HEK293 (cell line): ENCODE measurements at regions not wholly inside any gene's neighbourhood (a gene's known extent, or its start where the extent isn't known, plus 50 kb on each side); places are given as distances from the start of the nearest gene placed in this dataset.

Source experiments
- CTCF ChIA-PET: fragments of 350-600 bp; formaldehyde crosslinking; extraction: SDS; loops from one replicate; lab custom pipeline; 2021; ENCODE audit warnings: antibody characterized with exemption; lab: Yijun Ruan, JAX
- POLR2A ChIA-PET: fragments of 300-600 bp; formaldehyde crosslinking; extraction: SDS; loops from one replicate; lab custom pipeline; 2020; ENCODE audit warnings: antibody characterized with exemption, inconsistent platforms; lab: Yijun Ruan, JAX
- H3K27ac ChIP-seq: fragments of 200-500 bp; sonication (Bioruptor generic); 2 replicates; pipeline ENCODE4 v1.5.1; 2014; ENCODE audit warnings: low read depth, low read length, control low read depth, inconsistent platforms; ENCODE audit errors: extremely low read depth
- H3K36me3 ChIP-seq, 2 experiments: fragments of 200-500 bp in 1 of 2; sonication (Bioruptor generic) in 1 of 2; 1 replicate in 1 of 2; 2 replicates in 1 of 2; pipeline ENCODE4 v1.5.1; 2014 to 2017; ENCODE audit warnings: inconsistent platforms in 2 of 2, low read length in 2 of 2; ENCODE audit not compliant: control insufficient read depth in 2 of 2, insufficient read depth in 1 of 2
- H3K4me1 ChIP-seq: fragments of 200-500 bp; sonication (Bioruptor generic); 2 replicates; pipeline ENCODE4 v1.5.1; 2014; ENCODE audit warnings: mild to moderate bottlenecking, low read length, inconsistent platforms; ENCODE audit not compliant: control insufficient read depth, insufficient read depth
- H3K4me3 ChIP-seq: 2 replicates; pipeline ENCODE4 v1.5.1; 2011; ENCODE audit warnings: low read depth, mild to moderate bottlenecking, control low read depth, low read length, moderate library complexity
- H3K9me3 ChIP-seq: fragments of 200-500 bp; sonication (Bioruptor generic); 2 replicates; pipeline ENCODE4 v1.5.1; 2014; ENCODE audit warnings: low read depth, low read length, inconsistent platforms; ENCODE audit not compliant: control insufficient read depth, insufficient read depth
- CTCF ChIP-seq: fragments of 450-650 bp; formaldehyde crosslinking; IDR thresholded peaks from 2 replicates; pipeline ENCODE4 v1.5.1; 2016; ENCODE audit warnings: missing biosample characterization, missing genetic modification characterization
- GLIS2 ChIP-seq: fragments of 450-650 bp; formaldehyde crosslinking; IDR thresholded peaks from 2 replicates; pipeline ENCODE4 v1.5.1; 2016; ENCODE audit warnings: missing biosample characterization, missing genetic modification characterization
- HIC1 ChIP-seq: fragments of 450-650 bp; formaldehyde crosslinking; IDR thresholded peaks from 2 replicates; pipeline ENCODE4 v1.5.1; 2016; ENCODE audit warnings: missing biosample characterization, missing genetic modification characterization
- HOXC10 ChIP-seq: sonication (generic); formaldehyde crosslinking; IDR thresholded peaks from 2 replicates; pipeline ENCODE4 v1.8.1; 2023; ENCODE audit warnings: mild to moderate bottlenecking, missing genetic modification reagents
- PRDM4 ChIP-seq: fragments of 450-650 bp; formaldehyde crosslinking; IDR thresholded peaks from 2 replicates; pipeline ENCODE4 v1.5.1; 2017; ENCODE audit warnings: missing biosample characterization, missing genetic modification characterization
- SALL2 ChIP-seq: fragments of 450-650 bp; formaldehyde crosslinking; IDR thresholded peaks from 2 replicates; pipeline ENCODE4 v1.5.0; 2017; ENCODE audit warnings: missing biosample characterization, mild to moderate bottlenecking, missing genetic modification characterization, borderline replicate concordance
- ZBTB48 ChIP-seq: fragments of 450-650 bp; formaldehyde crosslinking; IDR thresholded peaks from 2 replicates; pipeline ENCODE4 v1.5.1; 2016; ENCODE audit warnings: missing biosample characterization, missing genetic modification characterization
- ZIC2 ChIP-seq: fragments of 450-650 bp; formaldehyde crosslinking; IDR thresholded peaks from 2 replicates; pipeline ENCODE4 v1.5.1; 2016; ENCODE audit warnings: missing biosample characterization, missing genetic modification characterization
- ZNF174 ChIP-seq: fragments of 450-650 bp; formaldehyde crosslinking; IDR thresholded peaks from 2 replicates; pipeline ENCODE4 v1.5.0; 2017; ENCODE audit warnings: missing biosample characterization, mild to moderate bottlenecking, missing genetic modification characterization
- ZNF24 ChIP-seq: fragments of 450-650 bp; formaldehyde crosslinking; IDR thresholded peaks from 2 replicates; pipeline ENCODE4 v1.5.1; 2016; ENCODE audit warnings: missing biosample characterization, missing genetic modification characterization
- ZNF335 ChIP-seq: fragments of 450-650 bp; formaldehyde crosslinking; conservative IDR thresholded peaks from 2 replicates; pipeline ENCODE4 v1.5.1; 2016; ENCODE audit warnings: missing biosample characterization, missing genetic modification characterization
- ZNF501 ChIP-seq: fragments of 450-650 bp; formaldehyde crosslinking; IDR thresholded peaks from 2 replicates; pipeline ENCODE4 v1.5.1; 2016; ENCODE audit warnings: missing biosample characterization, missing genetic modification characterization
- ZNF560 ChIP-seq: fragments of 450-650 bp; formaldehyde crosslinking; IDR thresholded peaks from 2 replicates; pipeline ENCODE4 v1.5.1; 2017; ENCODE audit warnings: missing biosample characterization, missing genetic modification characterization, borderline replicate concordance
- TF ChIP-seq, protein P1 (sequence below): fragments of 450-650 bp; formaldehyde crosslinking; IDR thresholded peaks from 2 replicates; pipeline ENCODE4 v1.5.1; 2016; ENCODE audit warnings: missing biosample characterization, missing genetic modification characterization
- TF ChIP-seq, protein P2 (sequence below): fragments of 450-650 bp; formaldehyde crosslinking; IDR thresholded peaks from 2 replicates; pipeline ENCODE4 v1.5.1; 2016; ENCODE audit warnings: missing biosample characterization, missing genetic modification characterization
- TF ChIP-seq, protein P3 (sequence below): fragments of 450-650 bp; formaldehyde crosslinking; optimal IDR thresholded peaks from 2 replicates; pipeline ENCODE3; 2016; ENCODE audit warnings: missing biosample characterization, mild to moderate bottlenecking, missing genetic modification characterization
- TF ChIP-seq, protein P4 (sequence below): fragments of 450-650 bp; IDR thresholded peaks from 2 replicates; pipeline ENCODE4 v1.5.1; 2018; ENCODE audit warnings: missing biosample characterization, missing genetic modification characterization
- TF ChIP-seq, protein P5 (sequence below): fragments of 450-650 bp; formaldehyde crosslinking; IDR thresholded peaks from 2 replicates; pipeline ENCODE4 v1.5.1; 2016; ENCODE audit warnings: missing biosample characterization, missing genetic modification characterization, borderline replicate concordance

- TF ChIP-seq HIC1 (tag by site-specific recombination) (no peak), HOXC10 (CRISPR knock-in tag) (no peak), ZNF335 (tag by site-specific recombination) (0 out of 2 replicates have a peak, but pooled peaks have one; percentile 22), CTCF (tag by site-specific recombination) (peak; percentile 84), ZIC2 (tag by site-specific recombination) (peak; percentile 39; the same call in 1 of the 2 replicates), ZNF24 (no peak), SALL2 (tag by site-specific recombination) (no peak)
- TF ChIP-seq, protein P1, sequence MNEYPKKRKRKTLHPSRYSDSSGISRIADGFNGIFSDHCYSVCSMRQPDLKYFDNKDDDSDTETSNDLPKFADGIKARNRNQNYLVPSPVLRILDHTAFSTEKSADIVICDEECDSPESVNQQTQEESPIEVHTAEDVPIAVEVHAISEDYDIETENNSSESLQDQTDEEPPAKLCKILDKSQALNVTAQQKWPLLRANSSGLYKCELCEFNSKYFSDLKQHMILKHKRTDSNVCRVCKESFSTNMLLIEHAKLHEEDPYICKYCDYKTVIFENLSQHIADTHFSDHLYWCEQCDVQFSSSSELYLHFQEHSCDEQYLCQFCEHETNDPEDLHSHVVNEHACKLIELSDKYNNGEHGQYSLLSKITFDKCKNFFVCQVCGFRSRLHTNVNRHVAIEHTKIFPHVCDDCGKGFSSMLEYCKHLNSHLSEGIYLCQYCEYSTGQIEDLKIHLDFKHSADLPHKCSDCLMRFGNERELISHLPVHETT (tag by site-specific recombination): no peak
- TF ChIP-seq, protein P2, sequence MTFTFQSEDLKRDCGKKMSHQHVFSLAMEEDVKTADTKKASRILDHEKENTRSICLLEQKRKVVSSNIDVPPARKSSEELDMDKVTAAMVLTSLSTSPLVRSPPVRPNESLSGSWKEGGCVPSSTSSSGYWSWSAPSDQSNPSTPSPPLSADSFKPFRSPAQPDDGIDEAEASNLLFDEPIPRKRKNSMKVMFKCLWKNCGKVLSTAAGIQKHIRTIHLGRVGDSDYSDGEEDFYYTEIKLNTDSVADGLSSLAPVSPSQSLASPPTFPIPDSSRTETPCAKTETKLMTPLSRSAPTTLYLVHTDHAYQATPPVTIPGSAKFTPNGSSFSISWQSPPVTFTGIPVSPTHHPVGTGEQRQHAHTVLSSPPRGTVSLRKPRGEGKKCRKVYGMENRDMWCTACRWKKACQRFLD (tag by site-specific recombination): no peak
- TF ChIP-seq, protein P3, sequence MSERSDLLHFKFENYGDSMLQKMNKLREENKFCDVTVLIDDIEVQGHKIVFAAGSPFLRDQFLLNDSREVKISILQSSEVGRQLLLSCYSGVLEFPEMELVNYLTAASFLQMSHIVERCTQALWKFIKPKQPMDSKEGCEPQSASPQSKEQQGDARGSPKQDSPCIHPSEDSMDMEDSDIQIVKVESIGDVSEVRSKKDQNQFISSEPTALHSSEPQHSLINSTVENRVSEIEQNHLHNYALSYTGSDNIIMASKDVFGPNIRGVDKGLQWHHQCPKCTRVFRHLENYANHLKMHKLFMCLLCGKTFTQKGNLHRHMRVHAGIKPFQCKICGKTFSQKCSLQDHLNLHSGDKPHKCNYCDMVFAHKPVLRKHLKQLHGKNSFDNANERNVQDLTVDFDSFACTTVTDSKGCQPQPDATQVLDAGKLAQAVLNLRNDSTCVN (tag by site-specific recombination): no peak
These were observed 547.9 kb upstream of the SLC35B3 start (continued) for GRCh38 chr6:8983202-8983688.

- H3K9me3 ChIP-seq: no peaks in the 10 kb centered on the region
- peaks cover 3% of the 10 kb centered on the region for H3K4me1 ChIP-seq
- ChIA-PET CTCF (interaction anchor here (0.6 to 3.2 kb wide), 38 partner anchors 8 to 1451 kb away, joined by 3 to 19 read pairs (median 4); no protein-coding TSS in a partner anchor), POLR2A (no interaction called here)
- no peaks in the 10 kb centered on the region for H3K36me3 ChIP-seq
- H3K27ac ChIP-seq: no peak overlapping the region
- H3K4me3 ChIP-seq: no peak overlapping the region
- TF ChIP-seq ZNF560 (tag by site-specific recombination): no peak
- TF ChIP-seq ZNF501 (tag by site-specific recombination): no peak
- TF ChIP-seq ZBTB48 (tag by site-specific recombination): no peak
- no peak for TF ChIP-seq GLIS2
- TF ChIP-seq, protein P4, sequence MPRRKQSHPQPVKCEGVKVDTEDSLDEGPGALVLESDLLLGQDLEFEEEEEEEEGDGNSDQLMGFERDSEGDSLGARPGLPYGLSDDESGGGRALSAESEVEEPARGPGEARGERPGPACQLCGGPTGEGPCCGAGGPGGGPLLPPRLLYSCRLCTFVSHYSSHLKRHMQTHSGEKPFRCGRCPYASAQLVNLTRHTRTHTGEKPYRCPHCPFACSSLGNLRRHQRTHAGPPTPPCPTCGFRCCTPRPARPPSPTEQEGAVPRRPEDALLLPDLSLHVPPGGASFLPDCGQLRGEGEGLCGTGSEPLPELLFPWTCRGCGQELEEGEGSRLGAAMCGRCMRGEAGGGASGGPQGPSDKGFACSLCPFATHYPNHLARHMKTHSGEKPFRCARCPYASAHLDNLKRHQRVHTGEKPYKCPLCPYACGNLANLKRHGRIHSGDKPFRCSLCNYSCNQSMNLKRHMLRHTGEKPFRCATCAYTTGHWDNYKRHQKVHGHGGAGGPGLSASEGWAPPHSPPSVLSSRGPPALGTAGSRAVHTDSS (tag by site-specific recombination): no peak
- TF ChIP-seq, protein P5, sequence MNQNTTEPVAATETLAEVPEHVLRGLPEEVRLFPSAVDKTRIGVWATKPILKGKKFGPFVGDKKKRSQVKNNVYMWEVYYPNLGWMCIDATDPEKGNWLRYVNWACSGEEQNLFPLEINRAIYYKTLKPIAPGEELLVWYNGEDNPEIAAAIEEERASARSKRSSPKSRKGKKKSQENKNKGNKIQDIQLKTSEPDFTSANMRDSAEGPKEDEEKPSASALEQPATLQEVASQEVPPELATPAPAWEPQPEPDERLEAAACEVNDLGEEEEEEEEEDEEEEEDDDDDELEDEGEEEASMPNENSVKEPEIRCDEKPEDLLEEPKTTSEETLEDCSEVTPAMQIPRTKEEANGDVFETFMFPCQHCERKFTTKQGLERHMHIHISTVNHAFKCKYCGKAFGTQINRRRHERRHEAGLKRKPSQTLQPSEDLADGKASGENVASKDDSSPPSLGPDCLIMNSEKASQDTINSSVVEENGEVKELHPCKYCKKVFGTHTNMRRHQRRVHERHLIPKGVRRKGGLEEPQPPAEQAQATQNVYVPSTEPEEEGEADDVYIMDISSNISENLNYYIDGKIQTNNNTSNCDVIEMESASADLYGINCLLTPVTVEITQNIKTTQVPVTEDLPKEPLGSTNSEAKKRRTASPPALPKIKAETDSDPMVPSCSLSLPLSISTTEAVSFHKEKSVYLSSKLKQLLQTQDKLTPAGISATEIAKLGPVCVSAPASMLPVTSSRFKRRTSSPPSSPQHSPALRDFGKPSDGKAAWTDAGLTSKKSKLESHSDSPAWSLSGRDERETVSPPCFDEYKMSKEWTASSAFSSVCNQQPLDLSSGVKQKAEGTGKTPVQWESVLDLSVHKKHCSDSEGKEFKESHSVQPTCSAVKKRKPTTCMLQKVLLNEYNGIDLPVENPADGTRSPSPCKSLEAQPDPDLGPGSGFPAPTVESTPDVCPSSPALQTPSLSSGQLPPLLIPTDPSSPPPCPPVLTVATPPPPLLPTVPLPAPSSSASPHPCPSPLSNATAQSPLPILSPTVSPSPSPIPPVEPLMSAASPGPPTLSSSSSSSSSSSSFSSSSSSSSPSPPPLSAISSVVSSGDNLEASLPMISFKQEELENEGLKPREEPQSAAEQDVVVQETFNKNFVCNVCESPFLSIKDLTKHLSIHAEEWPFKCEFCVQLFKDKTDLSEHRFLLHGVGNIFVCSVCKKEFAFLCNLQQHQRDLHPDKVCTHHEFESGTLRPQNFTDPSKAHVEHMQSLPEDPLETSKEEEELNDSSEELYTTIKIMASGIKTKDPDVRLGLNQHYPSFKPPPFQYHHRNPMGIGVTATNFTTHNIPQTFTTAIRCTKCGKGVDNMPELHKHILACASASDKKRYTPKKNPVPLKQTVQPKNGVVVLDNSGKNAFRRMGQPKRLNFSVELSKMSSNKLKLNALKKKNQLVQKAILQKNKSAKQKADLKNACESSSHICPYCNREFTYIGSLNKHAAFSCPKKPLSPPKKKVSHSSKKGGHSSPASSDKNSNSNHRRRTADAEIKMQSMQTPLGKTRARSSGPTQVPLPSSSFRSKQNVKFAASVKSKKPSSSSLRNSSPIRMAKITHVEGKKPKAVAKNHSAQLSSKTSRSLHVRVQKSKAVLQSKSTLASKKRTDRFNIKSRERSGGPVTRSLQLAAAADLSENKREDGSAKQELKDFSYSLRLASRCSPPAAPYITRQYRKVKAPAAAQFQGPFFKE: no peak
- no peak for TF ChIP-seq ZNF174 (tag by site-specific recombination)
- TF ChIP-seq PRDM4: no peak
These were observed 547.3 kb upstream of the SLC35B3 start for GRCh38 chr6:8982668-8983067.
